ENCODE measurements at regions not wholly inside any gene's neighbourhood (a gene's known extent, or its start where the extent isn't known, plus 50 kb on each side); places are given as distances from the start of the nearest gene placed in this dataset.

DNA sequence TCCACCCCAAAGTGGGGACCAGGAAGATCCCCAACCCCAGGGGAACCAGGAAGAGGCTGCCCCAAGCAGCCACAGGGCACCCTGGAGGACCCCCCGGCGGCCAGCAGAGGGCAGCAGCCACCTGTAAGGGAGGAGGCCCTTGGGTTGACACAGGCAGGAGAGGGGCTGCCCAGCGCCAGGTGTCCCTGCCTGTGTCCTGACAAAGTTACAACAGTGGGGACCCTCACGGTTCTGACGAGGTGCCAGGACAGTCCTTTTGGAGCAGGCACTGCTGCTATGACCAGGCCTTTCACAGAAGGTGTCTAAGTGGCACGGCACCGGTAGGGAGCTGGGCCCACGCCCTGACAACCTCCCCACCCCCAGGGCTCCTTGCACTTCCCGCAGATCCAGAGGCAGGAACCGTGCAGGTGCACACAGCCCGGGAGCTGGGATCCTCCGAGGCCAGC is 176.7 kb downstream of the BMP7 start:
- peaks cover 6% of the 10 kb centered on the region; the same call in 1 of the 2 replicates for H3K4me1 ChIP-seq (ENCODE audit: low read length)
- no peaks in the 10 kb centered on the region for H4K20me1 ChIP-seq (ENCODE audit: insufficient read depth, low read length)
- H3K36me3 ChIP-seq (replicated peaks; ENCODE audit: low read depth, low read length) = no peaks in the 10 kb centered on the region
- no peak overlapping the region for H3K27ac ChIP-seq (ENCODE audit: low read length)
- H3K79me2 ChIP-seq (ENCODE audit: low read length) = no peaks in the 10 kb centered on the region
- 0 out of 2 replicates have a peak overlapping the region, but pooled peaks have one; percentile 3 for H3K4me3 ChIP-seq (ENCODE audit: low read length)
- no peak overlapping the region for H3K9ac ChIP-seq (ENCODE audit: low read length)
- H3K27me3 ChIP-seq (ENCODE audit: low read depth, low read length) = peaks cover 13% of the 10 kb centered on the region; the same call in 1 of the 2 replicates
- no peak for TF ChIP-seq EZH2phosphoT487 (IDR thresholded peaks at IDR 0.05; ENCODE audit: low read depth)
- TF ChIP-seq, protein P1, sequence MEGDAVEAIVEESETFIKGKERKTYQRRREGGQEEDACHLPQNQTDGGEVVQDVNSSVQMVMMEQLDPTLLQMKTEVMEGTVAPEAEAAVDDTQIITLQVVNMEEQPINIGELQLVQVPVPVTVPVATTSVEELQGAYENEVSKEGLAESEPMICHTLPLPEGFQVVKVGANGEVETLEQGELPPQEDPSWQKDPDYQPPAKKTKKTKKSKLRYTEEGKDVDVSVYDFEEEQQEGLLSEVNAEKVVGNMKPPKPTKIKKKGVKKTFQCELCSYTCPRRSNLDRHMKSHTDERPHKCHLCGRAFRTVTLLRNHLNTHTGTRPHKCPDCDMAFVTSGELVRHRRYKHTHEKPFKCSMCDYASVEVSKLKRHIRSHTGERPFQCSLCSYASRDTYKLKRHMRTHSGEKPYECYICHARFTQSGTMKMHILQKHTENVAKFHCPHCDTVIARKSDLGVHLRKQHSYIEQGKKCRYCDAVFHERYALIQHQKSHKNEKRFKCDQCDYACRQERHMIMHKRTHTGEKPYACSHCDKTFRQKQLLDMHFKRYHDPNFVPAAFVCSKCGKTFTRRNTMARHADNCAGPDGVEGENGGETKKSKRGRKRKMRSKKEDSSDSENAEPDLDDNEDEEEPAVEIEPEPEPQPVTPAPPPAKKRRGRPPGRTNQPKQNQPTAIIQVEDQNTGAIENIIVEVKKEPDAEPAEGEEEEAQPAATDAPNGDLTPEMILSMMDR (IDR thresholded peaks at IDR 0.05; ENCODE audit: low read depth, low read length) = peak; percentile 99
- no peaks in the 10 kb centered on the region; the same call in 1 of the 2 replicates for H3K9me3 ChIP-seq (ENCODE audit: insufficient read depth, low read length)
- H3K4me2 ChIP-seq (ENCODE audit: low read length) = peak overlapping the region; percentile 35
- peak overlapping the region; percentile 91 for H2AFZ ChIP-seq (ENCODE audit: low read depth, low read length)

DNA sequence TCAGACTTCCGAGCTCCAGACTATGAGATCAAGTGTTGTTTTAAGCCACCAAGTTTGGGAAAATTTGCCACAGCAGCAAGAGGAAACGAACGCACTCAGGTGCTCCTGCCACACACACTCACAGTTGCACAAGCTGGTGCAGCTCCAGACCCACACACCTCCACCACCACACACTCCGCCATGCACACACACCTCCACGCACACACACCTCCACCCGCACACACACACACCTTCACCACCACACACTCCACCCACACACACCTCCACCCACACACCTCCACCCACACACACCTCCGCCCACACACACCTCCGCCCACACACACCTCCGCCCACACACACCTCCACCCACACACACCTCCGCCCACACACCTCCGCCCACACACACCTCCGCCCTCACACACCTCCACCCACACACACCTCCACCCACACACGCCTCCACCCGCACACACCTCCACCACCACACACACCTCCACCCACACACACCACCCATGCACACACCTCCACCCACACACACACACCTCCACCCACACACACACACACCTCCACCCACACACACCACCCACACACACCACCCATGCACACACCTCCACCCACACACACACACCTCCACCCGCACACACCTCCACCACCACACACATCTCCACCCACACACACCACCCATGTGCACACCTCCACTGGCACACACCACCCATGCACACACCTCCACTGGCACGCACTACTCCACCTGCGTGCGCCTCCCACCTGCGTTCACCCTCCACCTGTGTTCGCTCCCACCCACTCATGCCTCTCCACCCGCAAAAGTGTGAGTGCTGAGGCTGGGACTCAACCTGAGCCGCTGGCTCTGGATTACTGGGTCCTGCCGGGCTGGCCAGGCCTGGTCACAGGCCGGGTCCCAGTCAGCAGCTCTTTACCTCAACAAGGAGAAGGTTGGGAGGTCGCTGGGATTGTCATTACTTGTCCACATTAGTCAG is 175.6 kb downstream of the BMP7 start:
- no peaks in the 10 kb centered on the region; the same call in 1 of the 2 replicates for H3K9me3 ChIP-seq (ENCODE audit: insufficient read depth, low read length)
- peaks cover 13% of the 10 kb centered on the region; the same call in 1 of the 2 replicates for H3K27me3 ChIP-seq (ENCODE audit: low read depth, low read length)
- no peak overlapping the region for H3K4me3 ChIP-seq (ENCODE audit: low read length)
- H3K79me2 ChIP-seq (ENCODE audit: low read length) = no peaks in the 10 kb centered on the region
- H3K27ac ChIP-seq (ENCODE audit: low read length) = no peak overlapping the region
- peaks cover 6% of the 10 kb centered on the region; the same call in 1 of the 2 replicates for H3K4me1 ChIP-seq (ENCODE audit: low read length)
- no peaks in the 10 kb centered on the region for H3K36me3 ChIP-seq (replicated peaks; ENCODE audit: low read depth, low read length)
- no peak overlapping the region for H2AFZ ChIP-seq (ENCODE audit: low read depth, low read length)
- no peaks in the 10 kb centered on the region for H4K20me1 ChIP-seq (ENCODE audit: insufficient read depth, low read length)
- no peak for TF ChIP-seq EZH2phosphoT487 (IDR thresholded peaks at IDR 0.05; ENCODE audit: low read depth)
- TF ChIP-seq, protein P1 (IDR thresholded peaks at IDR 0.05; ENCODE audit: low read depth, low read length) = no peak
- no peak overlapping the region for H3K9ac ChIP-seq (ENCODE audit: low read length)
- H3K4me2 ChIP-seq (ENCODE audit: low read length) = no peak overlapping the region

DNA sequence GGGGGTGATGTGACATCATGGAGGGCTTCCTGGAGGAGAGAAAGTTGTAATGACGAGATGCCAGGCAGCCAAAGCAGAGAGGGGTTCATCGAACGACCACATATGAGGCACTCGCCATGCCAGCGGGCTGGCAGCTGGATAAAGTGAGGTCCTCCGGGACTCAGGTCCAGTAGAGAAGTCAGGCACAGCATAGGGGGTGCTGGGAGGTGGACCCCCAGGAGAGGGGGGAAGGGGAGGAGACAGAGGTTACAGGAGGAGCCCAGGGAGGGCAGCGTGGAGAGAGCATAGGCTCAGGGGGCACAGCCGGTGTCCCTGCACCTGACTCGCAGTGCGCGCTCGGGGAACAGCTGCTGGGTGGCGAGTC is 174.7 kb downstream of the BMP7 start:
- Histone ChIP-seq H3K36me3 (replicated peaks; ENCODE audit: low read depth, low read length) (no peaks in the 10 kb centered on the region), H3K4me1 (ENCODE audit: low read length) (peaks cover 6% of the 10 kb centered on the region; the same call in 1 of the 2 replicates), H3K27me3 (ENCODE audit: low read depth, low read length) (peaks cover 19% of the 10 kb centered on the region), H3K79me2 (ENCODE audit: low read length) (no peaks in the 10 kb centered on the region), H4K20me1 (ENCODE audit: insufficient read depth, low read length) (no peaks in the 10 kb centered on the region), H3K9me3 (ENCODE audit: insufficient read depth, low read length) (no peaks in the 10 kb centered on the region; the same call in 1 of the 2 replicates), H3K4me2 (ENCODE audit: low read length) (no peak overlapping the region), H3K4me3 (ENCODE audit: low read length) (no peak overlapping the region), H2AFZ (ENCODE audit: low read depth, low read length) (no peak overlapping the region), H3K27ac (ENCODE audit: low read length) (no peak overlapping the region), H3K9ac (ENCODE audit: low read length) (no peak overlapping the region)
- no peak for TF ChIP-seq EZH2phosphoT487 (IDR thresholded peaks at IDR 0.05; ENCODE audit: low read depth)
- TF ChIP-seq, protein P1 (IDR thresholded peaks at IDR 0.05; ENCODE audit: low read depth, low read length) = no peak
